Parathyroid adenoma (tissue), 2 donors: ENCODE measurements at regions not wholly inside any gene's neighbourhood (a gene's known extent, or its start where the extent isn't known, plus 50 kb on each side); places are given as distances from the start of the nearest gene placed in this dataset.

ENCODE experiments used
- H2AFZ ChIP-seq: fragments of 300-600 bp; sonication (generic); one replicate; pipeline ENCODE4 v1.7.0; 2017; ENCODE audit warnings: antibody characterized with exemption, mild to moderate bottlenecking
- H3K27ac ChIP-seq: fragments of 300-600 bp; sonication (generic); one replicate; pipeline ENCODE4 v1.7.0; 2017
- H3K27me3 ChIP-seq: fragments of 300-600 bp; sonication (generic); one replicate; pipeline ENCODE4 v1.7.0; 2017; ENCODE audit warnings: low read length; ENCODE audit not compliant: control insufficient read depth, insufficient read depth
- H3K36me3 ChIP-seq: fragments of 300-600 bp; sonication (generic); one replicate; pipeline ENCODE4 v1.7.0; 2017; ENCODE audit warnings: low read length; ENCODE audit not compliant: control insufficient read depth, insufficient read depth
- H3K4me1 ChIP-seq: fragments of 300-600 bp; sonication (generic); one replicate; pipeline ENCODE4 v1.7.0; 2017; ENCODE audit warnings: control low read depth
- H3K4me2 ChIP-seq: fragments of 300-600 bp; sonication (generic); one replicate; pipeline ENCODE4 v1.7.0; 2017; ENCODE audit warnings: low read length
- H3K4me3 ChIP-seq: fragments of 300-600 bp; sonication (generic); one replicate; pipeline ENCODE4 v1.7.0; 2017; ENCODE audit warnings: low read depth, low read length
- H3K79me2 ChIP-seq: fragments of 300-600 bp; sonication (generic); one replicate; pipeline ENCODE4 v1.7.0; 2017; ENCODE audit warnings: control low read depth
- H3K9ac ChIP-seq: fragments of 300-600 bp; sonication (generic); one replicate; pipeline ENCODE4 v1.7.0; 2017; ENCODE audit warnings: mild to moderate bottlenecking
- H3K9me3 ChIP-seq: fragments of 300-600 bp; sonication (generic); one replicate; pipeline ENCODE4 v1.7.0; 2017; ENCODE audit warnings: low read length; ENCODE audit not compliant: control insufficient read depth
- CTCF ChIP-seq: fragments of 300-600 bp; sonication (generic); IDR thresholded peaks from one replicate; pipeline ENCODE4 v1.7.0; 2017; ENCODE audit warnings: antibody characterized with exemption, mild to moderate bottlenecking
- donor health status: primary hyperparathyroidism.

- no peak for TF ChIP-seq CTCF
- H3K9ac ChIP-seq, result no peak overlapping the region
Observed at GRCh38 chr1:219289171-219289570, 115.5 kb downstream of the LYPLAL1 start.

GRCh38 chr1:219283541-219283940, 109.9 kb downstream of the LYPLAL1 start:
- no peaks in the 10 kb centered on the region for H3K9me3 ChIP-seq
- TF ChIP-seq CTCF, result no peak
- H3K4me2 ChIP-seq, result no peak overlapping the region
- no peak overlapping the region for H3K9ac ChIP-seq
- H3K27ac ChIP-seq, result no peak overlapping the region
- no peak overlapping the region for H3K4me3 ChIP-seq
- H3K4me1 ChIP-seq, result no peaks in the 10 kb centered on the region
- H3K27me3 ChIP-seq, result no peaks in the 10 kb centered on the region
- no peak overlapping the region for H2AFZ ChIP-seq
- no peaks in the 10 kb centered on the region for H3K79me2 ChIP-seq
- no peaks in the 10 kb centered on the region for H3K36me3 ChIP-seq

More at GRCh38 chr1:219289171-219289570, 115.5 kb downstream of the LYPLAL1 start:
- Histone ChIP-seq H3K27me3 (no peaks in the 10 kb centered on the region), H3K79me2 (no peaks in the 10 kb centered on the region), H3K4me2 (no peak overlapping the region), H3K4me1 (no peaks in the 10 kb centered on the region), H3K4me3 (no peak overlapping the region), H3K9me3 (no peaks in the 10 kb centered on the region), H3K36me3 (no peaks in the 10 kb centered on the region), H3K27ac (no peak overlapping the region), H2AFZ (no peak overlapping the region)

- H3K27me3 ChIP-seq, result no peaks in the 10 kb centered on the region
- no peak overlapping the region for H3K9ac ChIP-seq
- H3K36me3 ChIP-seq, result no peaks in the 10 kb centered on the region
- H3K9me3 ChIP-seq, result no peaks in the 10 kb centered on the region
- H3K27ac ChIP-seq, result no peak overlapping the region
- H3K4me2 ChIP-seq, result no peak overlapping the region
- H2AFZ ChIP-seq, result no peak overlapping the region
- TF ChIP-seq CTCF, result no peak
- H3K4me1 ChIP-seq, result no peaks in the 10 kb centered on the region
- H3K79me2 ChIP-seq, result no peaks in the 10 kb centered on the region
- H3K4me3 ChIP-seq, result no peak overlapping the region
Observed at GRCh38 chr1:219281831-219282230, 108.2 kb downstream of the LYPLAL1 start.

GRCh38 chr1:219279017-219279770, 105.5 kb downstream of the LYPLAL1 start:
- H3K4me1 ChIP-seq, result no peaks in the 10 kb centered on the region
- no peaks in the 10 kb centered on the region for H3K36me3 ChIP-seq
- no peaks in the 10 kb centered on the region for H3K79me2 ChIP-seq
- TF ChIP-seq CTCF, result no peak
- H3K27ac ChIP-seq, result no peak overlapping the region
- no peak overlapping the region for H3K4me2 ChIP-seq
- H2AFZ ChIP-seq, result no peak overlapping the region
- no peaks in the 10 kb centered on the region for H3K27me3 ChIP-seq
- no peaks in the 10 kb centered on the region for H3K9me3 ChIP-seq
- H3K4me3 ChIP-seq, result no peak overlapping the region
- no peak overlapping the region for H3K9ac ChIP-seq

GRCh38 chr1:219278288-219278687, 104.6 kb downstream of the LYPLAL1 start:
- no peaks in the 10 kb centered on the region for H3K4me1 ChIP-seq
- H2AFZ ChIP-seq, result no peak overlapping the region
- H3K9ac ChIP-seq, result no peak overlapping the region
- no peaks in the 10 kb centered on the region for H3K9me3 ChIP-seq
- no peaks in the 10 kb centered on the region for H3K79me2 ChIP-seq
- no peak for TF ChIP-seq CTCF
- H3K4me2 ChIP-seq, result no peak overlapping the region
- no peak overlapping the region for H3K4me3 ChIP-seq
- H3K27ac ChIP-seq, result no peak overlapping the region
- no peaks in the 10 kb centered on the region for H3K27me3 ChIP-seq
- H3K36me3 ChIP-seq, result no peaks in the 10 kb centered on the region
